ENCODE measurements at regions not wholly inside any gene's neighbourhood (a gene's known extent, or its start where the extent isn't known, plus 50 kb on each side); places are given as distances from the start of the nearest gene placed in this dataset.
"Not testable (repeated sequence)": the region's sequence is repeated elsewhere in the genome, so short reads cannot be mapped to it uniquely, and the experiment has no call there.

DNA sequence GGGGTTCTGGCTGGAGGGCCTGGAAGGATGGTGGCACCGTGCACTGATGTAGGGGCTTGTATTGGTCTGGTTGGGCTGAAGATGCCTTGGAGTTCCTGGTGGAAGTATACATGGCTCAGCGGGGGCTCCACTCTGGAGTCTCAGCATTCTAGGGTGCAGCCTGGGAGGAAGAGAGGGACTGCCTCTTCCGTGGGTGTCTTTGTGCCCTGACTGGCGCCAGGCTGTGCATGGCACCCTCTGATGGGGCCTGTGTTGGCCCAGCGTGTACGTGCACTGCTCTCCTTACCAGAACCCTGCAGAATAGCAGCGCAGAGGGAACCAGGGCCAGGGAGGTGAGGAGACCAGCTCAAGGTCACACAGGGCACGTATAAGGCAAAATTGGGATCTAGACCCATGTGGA, 97.0 kb downstream of the CRLF3 start:
- TF ChIP-seq, protein P1, sequence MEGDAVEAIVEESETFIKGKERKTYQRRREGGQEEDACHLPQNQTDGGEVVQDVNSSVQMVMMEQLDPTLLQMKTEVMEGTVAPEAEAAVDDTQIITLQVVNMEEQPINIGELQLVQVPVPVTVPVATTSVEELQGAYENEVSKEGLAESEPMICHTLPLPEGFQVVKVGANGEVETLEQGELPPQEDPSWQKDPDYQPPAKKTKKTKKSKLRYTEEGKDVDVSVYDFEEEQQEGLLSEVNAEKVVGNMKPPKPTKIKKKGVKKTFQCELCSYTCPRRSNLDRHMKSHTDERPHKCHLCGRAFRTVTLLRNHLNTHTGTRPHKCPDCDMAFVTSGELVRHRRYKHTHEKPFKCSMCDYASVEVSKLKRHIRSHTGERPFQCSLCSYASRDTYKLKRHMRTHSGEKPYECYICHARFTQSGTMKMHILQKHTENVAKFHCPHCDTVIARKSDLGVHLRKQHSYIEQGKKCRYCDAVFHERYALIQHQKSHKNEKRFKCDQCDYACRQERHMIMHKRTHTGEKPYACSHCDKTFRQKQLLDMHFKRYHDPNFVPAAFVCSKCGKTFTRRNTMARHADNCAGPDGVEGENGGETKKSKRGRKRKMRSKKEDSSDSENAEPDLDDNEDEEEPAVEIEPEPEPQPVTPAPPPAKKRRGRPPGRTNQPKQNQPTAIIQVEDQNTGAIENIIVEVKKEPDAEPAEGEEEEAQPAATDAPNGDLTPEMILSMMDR (conservative IDR thresholded peaks at IDR 0.05) = not testable (repeated sequence)
- not testable (repeated sequence) for TF ChIP-seq ZFX (IDR thresholded peaks at IDR 0.05)
